ENCODE measurements at regions not wholly inside any gene's neighbourhood (a gene's known extent, or its start where the extent isn't known, plus 50 kb on each side); places are given as distances from the start of the nearest gene placed in this dataset.
"Not testable (repeated sequence)": the region's sequence is repeated elsewhere in the genome, so short reads cannot be mapped to it uniquely, and the experiment has no call there.

DNA sequence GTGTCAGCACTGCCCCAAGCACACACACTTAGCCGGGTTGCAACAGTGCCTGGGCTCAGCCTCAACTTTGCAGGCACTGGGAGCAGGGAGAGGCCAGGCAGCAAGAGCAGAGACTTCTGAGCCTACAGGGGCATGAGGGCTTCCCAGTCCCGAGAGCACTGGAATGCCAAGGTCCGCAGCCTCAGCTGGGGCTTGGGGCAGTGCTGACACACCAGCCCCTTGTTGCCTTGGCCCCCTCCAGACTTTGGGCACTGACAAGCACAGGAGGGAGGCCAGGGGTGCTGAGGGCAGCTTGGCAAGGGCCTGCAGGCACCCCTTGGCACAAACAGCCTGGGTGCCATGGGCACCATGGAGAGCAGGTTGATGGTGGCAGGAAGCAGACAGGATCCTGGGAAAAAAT, 531.1 kb upstream of the SLC39A10 start:
- not testable (repeated sequence) for H3K9ac ChIP-seq (ENCODE audit: low read depth in 1 of 2, low read length in 2 of 2); H3K4me3 ChIP-seq (ENCODE audit: low read depth in 1 of 2, low read length in 2 of 2); H3K27ac ChIP-seq (ENCODE audit: low read depth, low read length); H3K27me3 ChIP-seq (ENCODE audit: control insufficient read depth in 1 of 2, insufficient read depth in 2 of 2, low read length in 2 of 2); H3K9me3 ChIP-seq (ENCODE audit: control insufficient read depth in 1 of 2, low read length in 2 of 2); H3K4me1 ChIP-seq (ENCODE audit: control insufficient read depth in 1 of 2, insufficient read depth in 2 of 2, low read length in 2 of 2); H3K36me3 ChIP-seq (ENCODE audit: control insufficient read depth in 1 of 2, insufficient read depth in 2 of 2, low read length in 2 of 2)

DNA sequence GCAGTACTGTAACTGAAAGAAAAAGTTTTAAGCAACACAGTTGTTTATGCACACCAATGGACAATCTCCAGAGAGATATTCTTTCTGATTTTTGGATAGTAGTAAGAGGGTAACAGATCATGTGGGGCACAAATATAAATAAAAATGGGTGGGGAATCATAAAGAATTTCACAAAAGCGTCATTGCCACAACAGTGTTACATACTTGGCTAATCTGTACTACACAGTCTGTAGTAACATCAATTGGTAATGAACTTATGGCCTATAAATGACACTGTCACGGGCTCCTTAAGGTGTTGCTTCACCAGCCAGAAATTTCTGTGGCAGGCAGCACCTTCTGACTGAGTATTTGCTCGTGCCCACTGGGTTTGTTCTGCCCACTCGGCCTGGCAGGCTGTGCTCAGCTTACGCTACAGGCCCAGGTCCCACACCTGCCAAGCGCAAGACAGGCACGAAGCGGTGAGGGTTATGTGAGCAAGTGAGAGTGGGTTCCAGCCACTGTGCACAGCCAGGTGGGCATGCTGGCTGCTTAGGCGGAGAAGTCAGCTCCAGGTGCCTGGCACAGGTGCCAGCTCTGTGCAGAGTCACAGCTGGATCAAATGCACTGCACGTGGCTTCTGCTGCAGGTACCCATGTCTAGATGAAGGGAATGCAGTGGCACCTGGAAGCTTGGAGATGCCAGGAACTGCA, 532.5 kb upstream of the SLC39A10 start:
- H3K4me1 ChIP-seq (ENCODE audit: control insufficient read depth in 1 of 2, insufficient read depth in 2 of 2, low read length in 2 of 2): no peaks in the 10 kb centered on the region

GRCh38 chr2:195122653-195123052, 534.4 kb upstream of the SLC39A10 start:
- no peak overlapping the region for H3K4me3 ChIP-seq (ENCODE audit: low read depth in 1 of 2, low read length in 2 of 2)
- no peaks in the 10 kb centered on the region for H3K36me3 ChIP-seq (ENCODE audit: control insufficient read depth in 1 of 2, insufficient read depth in 2 of 2, low read length in 2 of 2)
- no peak overlapping the region for H3K27ac ChIP-seq (ENCODE audit: low read depth, low read length)
- peaks cover 0 to 2% of the 10 kb centered on the region in 2 donors for H3K9me3 ChIP-seq (ENCODE audit: control insufficient read depth in 1 of 2, low read length in 2 of 2)
- no peaks in the 10 kb centered on the region for H3K4me1 ChIP-seq (ENCODE audit: control insufficient read depth in 1 of 2, insufficient read depth in 2 of 2, low read length in 2 of 2)
- H3K9ac ChIP-seq (ENCODE audit: low read depth in 1 of 2, low read length in 2 of 2): no peak overlapping the region
- H3K27me3 ChIP-seq (ENCODE audit: control insufficient read depth in 1 of 2, insufficient read depth in 2 of 2, low read length in 2 of 2): no peaks in the 10 kb centered on the region

More for the DNA sequence above, 532.5 kb upstream of the SLC39A10 start:
- H3K4me3 ChIP-seq (ENCODE audit: low read depth in 1 of 2, low read length in 2 of 2): no peak overlapping the region
- no peaks in the 10 kb centered on the region for H3K27me3 ChIP-seq (ENCODE audit: control insufficient read depth in 1 of 2, insufficient read depth in 2 of 2, low read length in 2 of 2)
- no peak overlapping the region for H3K27ac ChIP-seq (ENCODE audit: low read depth, low read length)
- peaks cover 0 to 2% of the 10 kb centered on the region in 2 donors for H3K9me3 ChIP-seq (ENCODE audit: control insufficient read depth in 1 of 2, low read length in 2 of 2)
- H3K36me3 ChIP-seq (ENCODE audit: control insufficient read depth in 1 of 2, insufficient read depth in 2 of 2, low read length in 2 of 2): no peaks in the 10 kb centered on the region
- H3K9ac ChIP-seq (ENCODE audit: low read depth in 1 of 2, low read length in 2 of 2): no peak overlapping the region

- H3K36me3 ChIP-seq (ENCODE audit: control insufficient read depth in 1 of 2, insufficient read depth in 2 of 2, low read length in 2 of 2): no peaks in the 10 kb centered on the region
- H3K9me3 ChIP-seq (ENCODE audit: control insufficient read depth in 1 of 2, low read length in 2 of 2): peaks cover 0 to 2% of the 10 kb centered on the region in 2 donors
- no peaks in the 10 kb centered on the region for H3K4me1 ChIP-seq (ENCODE audit: control insufficient read depth in 1 of 2, insufficient read depth in 2 of 2, low read length in 2 of 2)
These were observed 535.7 kb upstream of the SLC39A10 start for GRCh38 chr2:195121341-195121740.

GRCh38 chr2:195119231-195119630, 537.8 kb upstream of the SLC39A10 start:
- H3K9ac ChIP-seq (ENCODE audit: low read depth in 1 of 2, low read length in 2 of 2): no peak overlapping the region
- no peak overlapping the region for H3K27ac ChIP-seq (ENCODE audit: low read depth, low read length)
- H3K9me3 ChIP-seq (ENCODE audit: control insufficient read depth in 1 of 2, low read length in 2 of 2): no peaks in the 10 kb centered on the region
- H3K4me1 ChIP-seq (ENCODE audit: control insufficient read depth in 1 of 2, insufficient read depth in 2 of 2, low read length in 2 of 2): no peaks in the 10 kb centered on the region
- no peaks in the 10 kb centered on the region for H3K36me3 ChIP-seq (ENCODE audit: control insufficient read depth in 1 of 2, insufficient read depth in 2 of 2, low read length in 2 of 2)
- H3K27me3 ChIP-seq (ENCODE audit: control insufficient read depth in 1 of 2, insufficient read depth in 2 of 2, low read length in 2 of 2): no peaks in the 10 kb centered on the region
- no peak overlapping the region for H3K4me3 ChIP-seq (ENCODE audit: low read depth in 1 of 2, low read length in 2 of 2)

More at GRCh38 chr2:195121341-195121740, 535.7 kb upstream of the SLC39A10 start:
- Histone ChIP-seq H3K4me3 (ENCODE audit: low read depth in 1 of 2, low read length in 2 of 2) (no peak overlapping the region), H3K27ac (ENCODE audit: low read depth, low read length) (no peak overlapping the region), H3K27me3 (ENCODE audit: control insufficient read depth in 1 of 2, insufficient read depth in 2 of 2, low read length in 2 of 2) (no peaks in the 10 kb centered on the region), H3K9ac (ENCODE audit: low read depth in 1 of 2, low read length in 2 of 2) (no peak overlapping the region)

GRCh38 chr2:195118276-195118675, 538.8 kb upstream of the SLC39A10 start:
- Histone ChIP-seq H3K9me3 (ENCODE audit: control insufficient read depth in 1 of 2, low read length in 2 of 2) (no peaks in the 10 kb centered on the region), H3K36me3 (ENCODE audit: control insufficient read depth in 1 of 2, insufficient read depth in 2 of 2, low read length in 2 of 2) (no peaks in the 10 kb centered on the region), H3K27me3 (ENCODE audit: control insufficient read depth in 1 of 2, insufficient read depth in 2 of 2, low read length in 2 of 2) (no peaks in the 10 kb centered on the region), H3K27ac (ENCODE audit: low read depth, low read length) (no peak overlapping the region), H3K4me1 (ENCODE audit: control insufficient read depth in 1 of 2, insufficient read depth in 2 of 2, low read length in 2 of 2) (no peaks in the 10 kb centered on the region), H3K9ac (ENCODE audit: low read depth in 1 of 2, low read length in 2 of 2) (no peak overlapping the region), H3K4me3 (ENCODE audit: low read depth in 1 of 2, low read length in 2 of 2) (no peak overlapping the region)

GRCh38 chr2:195117011-195117410, 540.0 kb upstream of the SLC39A10 start:
- H3K36me3 ChIP-seq (ENCODE audit: control insufficient read depth in 1 of 2, insufficient read depth in 2 of 2, low read length in 2 of 2): no peaks in the 10 kb centered on the region
- H3K27ac ChIP-seq (ENCODE audit: low read depth, low read length): no peak overlapping the region
- no peak overlapping the region for H3K9ac ChIP-seq (ENCODE audit: low read depth in 1 of 2, low read length in 2 of 2)
- no peaks in the 10 kb centered on the region for H3K27me3 ChIP-seq (ENCODE audit: control insufficient read depth in 1 of 2, insufficient read depth in 2 of 2, low read length in 2 of 2)
- H3K4me1 ChIP-seq (ENCODE audit: control insufficient read depth in 1 of 2, insufficient read depth in 2 of 2, low read length in 2 of 2): no peaks in the 10 kb centered on the region
- H3K9me3 ChIP-seq (ENCODE audit: control insufficient read depth in 1 of 2, low read length in 2 of 2): peaks cover 0 to 6% of the 10 kb centered on the region in 2 donors
- H3K4me3 ChIP-seq (ENCODE audit: low read depth in 1 of 2, low read length in 2 of 2): no peak overlapping the region

- peaks cover 0 to 6% of the 10 kb centered on the region in 2 donors for H3K9me3 ChIP-seq (ENCODE audit: control insufficient read depth in 1 of 2, low read length in 2 of 2)
- H3K27ac ChIP-seq (ENCODE audit: low read depth, low read length): no peak overlapping the region
- H3K36me3 ChIP-seq (ENCODE audit: control insufficient read depth in 1 of 2, insufficient read depth in 2 of 2, low read length in 2 of 2): no peaks in the 10 kb centered on the region
- no peaks in the 10 kb centered on the region for H3K27me3 ChIP-seq (ENCODE audit: control insufficient read depth in 1 of 2, insufficient read depth in 2 of 2, low read length in 2 of 2)
- no peaks in the 10 kb centered on the region for H3K4me1 ChIP-seq (ENCODE audit: control insufficient read depth in 1 of 2, insufficient read depth in 2 of 2, low read length in 2 of 2)
- H3K9ac ChIP-seq (ENCODE audit: low read depth in 1 of 2, low read length in 2 of 2): no peak overlapping the region
- H3K4me3 ChIP-seq (ENCODE audit: low read depth in 1 of 2, low read length in 2 of 2): no peak overlapping the region
These were observed 541.3 kb upstream of the SLC39A10 start for GRCh38 chr2:195115738-195116137.

- no peak overlapping the region for H3K27ac ChIP-seq (ENCODE audit: low read depth, low read length)
- no peak overlapping the region for H3K9ac ChIP-seq (ENCODE audit: low read depth in 1 of 2, low read length in 2 of 2)
These were observed 548.8 kb upstream of the SLC39A10 start for GRCh38 chr2:195108182-195108581.

GRCh38 chr2:195106681-195107380, 550.2 kb upstream of the SLC39A10 start:
- H3K27me3 ChIP-seq (ENCODE audit: control insufficient read depth in 1 of 2, insufficient read depth in 2 of 2, low read length in 2 of 2): no peaks in the 10 kb centered on the region
- no peak overlapping the region for H3K27ac ChIP-seq (ENCODE audit: low read depth, low read length)
- no peaks in the 10 kb centered on the region for H3K36me3 ChIP-seq (ENCODE audit: control insufficient read depth in 1 of 2, insufficient read depth in 2 of 2, low read length in 2 of 2)

More at GRCh38 chr2:195108182-195108581, 548.8 kb upstream of the SLC39A10 start:
- H3K9me3 ChIP-seq (ENCODE audit: control insufficient read depth in 1 of 2, low read length in 2 of 2): peaks cover 0 to 6% of the 10 kb centered on the region in 2 donors
- no peaks in the 10 kb centered on the region for H3K36me3 ChIP-seq (ENCODE audit: control insufficient read depth in 1 of 2, insufficient read depth in 2 of 2, low read length in 2 of 2)
- no peaks in the 10 kb centered on the region for H3K4me1 ChIP-seq (ENCODE audit: control insufficient read depth in 1 of 2, insufficient read depth in 2 of 2, low read length in 2 of 2)
- no peaks in the 10 kb centered on the region for H3K27me3 ChIP-seq (ENCODE audit: control insufficient read depth in 1 of 2, insufficient read depth in 2 of 2, low read length in 2 of 2)
- no peak overlapping the region for H3K4me3 ChIP-seq (ENCODE audit: low read depth in 1 of 2, low read length in 2 of 2)

More at GRCh38 chr2:195106681-195107380, 550.2 kb upstream of the SLC39A10 start:
- Histone ChIP-seq H3K9ac (ENCODE audit: low read depth in 1 of 2, low read length in 2 of 2) (no peak overlapping the region), H3K4me1 (ENCODE audit: control insufficient read depth in 1 of 2, insufficient read depth in 2 of 2, low read length in 2 of 2) (no peaks in the 10 kb centered on the region), H3K9me3 (ENCODE audit: control insufficient read depth in 1 of 2, low read length in 2 of 2) (no peaks in the 10 kb centered on the region), H3K4me3 (ENCODE audit: low read depth in 1 of 2, low read length in 2 of 2) (no peak overlapping the region)

All from duodenal mucosa (tissue), 2 donors.